ENCODE measurements at regions not wholly inside any gene's neighbourhood (a gene's known extent, or its start where the extent isn't known, plus 50 kb on each side); places are given as distances from the start of the nearest gene placed in this dataset.

DNA sequence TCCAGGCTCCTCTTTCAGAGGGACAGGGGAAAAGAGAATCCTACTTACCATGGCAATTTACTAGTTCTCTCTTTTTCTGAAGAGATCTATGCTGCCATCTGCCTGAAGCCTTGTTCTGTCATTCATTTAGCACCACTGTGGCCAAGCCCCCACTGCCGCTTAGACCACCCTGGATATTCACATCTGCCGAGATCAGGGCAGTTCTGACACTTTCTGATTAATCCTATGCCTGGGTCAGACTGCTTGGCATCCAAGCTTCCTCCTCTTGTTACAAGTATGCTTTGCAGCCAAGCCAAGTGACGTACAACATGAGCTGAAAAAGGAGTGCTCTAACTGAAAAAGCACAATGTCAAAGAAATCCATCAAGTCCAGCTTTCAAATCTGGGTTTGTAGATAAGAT is 332.6 kb downstream of the SUCLG1 start:
- Mint-ChIP-seq H3K9me3 (no peaks in the 10 kb centered on the region), H3K4me1 (ENCODE audit: low read depth) (no peaks in the 10 kb centered on the region), H3K27me3 (peaks cover 7% of the 10 kb centered on the region), H3K4me3 (no peak overlapping the region), H3K27ac (no peak overlapping the region), H3K36me3 (ENCODE audit: low read depth) (no peaks in the 10 kb centered on the region)
- H3K27ac ChIP-seq (ENCODE audit: low read depth in 1 of 2, low read length in 2 of 2): no peak overlapping the region
- intact Hi-C loops (cut with DNase I, micrococcal nuclease): no loop called here
- TF ChIP-seq, protein P1, sequence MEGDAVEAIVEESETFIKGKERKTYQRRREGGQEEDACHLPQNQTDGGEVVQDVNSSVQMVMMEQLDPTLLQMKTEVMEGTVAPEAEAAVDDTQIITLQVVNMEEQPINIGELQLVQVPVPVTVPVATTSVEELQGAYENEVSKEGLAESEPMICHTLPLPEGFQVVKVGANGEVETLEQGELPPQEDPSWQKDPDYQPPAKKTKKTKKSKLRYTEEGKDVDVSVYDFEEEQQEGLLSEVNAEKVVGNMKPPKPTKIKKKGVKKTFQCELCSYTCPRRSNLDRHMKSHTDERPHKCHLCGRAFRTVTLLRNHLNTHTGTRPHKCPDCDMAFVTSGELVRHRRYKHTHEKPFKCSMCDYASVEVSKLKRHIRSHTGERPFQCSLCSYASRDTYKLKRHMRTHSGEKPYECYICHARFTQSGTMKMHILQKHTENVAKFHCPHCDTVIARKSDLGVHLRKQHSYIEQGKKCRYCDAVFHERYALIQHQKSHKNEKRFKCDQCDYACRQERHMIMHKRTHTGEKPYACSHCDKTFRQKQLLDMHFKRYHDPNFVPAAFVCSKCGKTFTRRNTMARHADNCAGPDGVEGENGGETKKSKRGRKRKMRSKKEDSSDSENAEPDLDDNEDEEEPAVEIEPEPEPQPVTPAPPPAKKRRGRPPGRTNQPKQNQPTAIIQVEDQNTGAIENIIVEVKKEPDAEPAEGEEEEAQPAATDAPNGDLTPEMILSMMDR (IDR thresholded peaks at IDR 0.05): no peak
- no peaks in the 10 kb centered on the region for H3K4me1 ChIP-seq (ENCODE audit: insufficient read depth, low read length)
- H3K4me3 ChIP-seq (ENCODE audit: low read length): no peak overlapping the region
- ChIA-PET CTCF (no interaction called here), POLR2A (no interaction called here)
- ATAC-seq (ENCODE audit: poor library complexity) (no peak), DNase-seq (no peak)
- H3K36me3 ChIP-seq (ENCODE audit: insufficient read depth, low read length): no peaks in the 10 kb centered on the region
- no peaks in the 10 kb centered on the region for H3K9me3 ChIP-seq (ENCODE audit: control insufficient read depth in 1 of 2, insufficient read depth in 1 of 2, low read length in 2 of 2)
- H3K27me3 ChIP-seq (ENCODE audit: control insufficient read depth in 1 of 2, insufficient read depth in 2 of 2, low read length in 2 of 2): no peaks in the 10 kb centered on the region

DNA sequence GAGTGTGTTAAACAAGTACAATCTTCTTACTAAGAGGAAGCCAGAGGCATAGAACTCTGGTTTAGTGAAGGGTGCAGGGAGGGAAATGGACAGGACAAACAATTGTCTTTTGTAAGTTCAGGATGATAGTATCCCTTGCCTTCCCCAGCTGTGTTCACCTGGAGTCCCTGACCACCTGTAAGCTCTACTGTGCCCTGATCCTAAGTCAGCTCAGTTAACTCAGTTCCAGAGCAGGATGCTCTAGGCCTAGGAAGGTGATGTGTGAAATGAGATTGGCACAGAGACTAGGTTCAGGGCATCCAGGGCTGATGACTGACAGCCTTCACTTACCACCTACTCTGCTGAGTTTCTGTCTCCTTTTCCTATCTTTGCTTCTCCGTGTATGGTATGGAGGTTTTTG is 333.0 kb downstream of the SUCLG1 start:
- peaks cover 11% of the 10 kb centered on the region for H3K27me3 Mint-ChIP-seq
- Histone ChIP-seq H3K4me3 (ENCODE audit: low read length) (no peak overlapping the region), H3K27ac (ENCODE audit: low read depth in 1 of 2, low read length in 2 of 2) (no peak overlapping the region), H3K9me3 (ENCODE audit: control insufficient read depth in 1 of 2, insufficient read depth in 1 of 2, low read length in 2 of 2) (no peaks in the 10 kb centered on the region), H3K27me3 (ENCODE audit: control insufficient read depth in 1 of 2, insufficient read depth in 2 of 2, low read length in 2 of 2) (no peaks in the 10 kb centered on the region), H3K4me1 (ENCODE audit: insufficient read depth, low read length) (no peaks in the 10 kb centered on the region), H3K36me3 (ENCODE audit: insufficient read depth, low read length) (no peaks in the 10 kb centered on the region)
- DNase-seq (no peak), ATAC-seq (ENCODE audit: poor library complexity) (no peak)
- H3K36me3 Mint-ChIP-seq (ENCODE audit: low read depth): no peaks in the 10 kb centered on the region
- H3K4me1 Mint-ChIP-seq (ENCODE audit: low read depth): no peaks in the 10 kb centered on the region
- H3K9me3 Mint-ChIP-seq: no peaks in the 10 kb centered on the region
- intact Hi-C loops (cut with DNase I, micrococcal nuclease): no loop called here
- CTCF ChIA-PET: no interaction called here
- POLR2A ChIA-PET: no interaction called here
- no peak overlapping the region for H3K4me3 Mint-ChIP-seq
- TF ChIP-seq, protein P1 (IDR thresholded peaks at IDR 0.05): no peak
- H3K27ac Mint-ChIP-seq: no peak overlapping the region

DNA sequence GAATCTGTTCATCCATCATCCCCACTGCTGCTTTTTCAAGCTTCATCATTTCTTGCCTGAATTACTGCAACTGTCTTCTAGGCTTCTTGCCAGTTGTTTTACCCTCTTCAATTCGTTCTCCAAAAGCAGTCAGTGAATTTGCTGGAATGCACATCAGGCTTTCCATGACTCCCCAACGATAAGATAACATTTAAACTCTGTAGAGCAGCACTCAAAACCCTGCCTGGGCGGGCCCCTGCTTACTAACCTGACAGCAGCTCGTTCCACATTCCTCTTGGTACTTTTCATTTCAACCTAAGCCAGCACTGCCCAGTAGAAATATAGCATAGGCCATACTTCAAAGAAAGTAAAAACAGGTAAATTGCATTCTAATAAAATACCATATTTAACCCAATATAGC is 342.9 kb downstream of the SUCLG1 start:
- TF ChIP-seq, protein P1 (IDR thresholded peaks at IDR 0.05): no peak
- Histone ChIP-seq H3K36me3 (ENCODE audit: insufficient read depth, low read length) (no peaks in the 10 kb centered on the region), H3K4me1 (ENCODE audit: insufficient read depth, low read length) (no peaks in the 10 kb centered on the region), H3K9me3 (ENCODE audit: control insufficient read depth in 1 of 2, insufficient read depth in 1 of 2, low read length in 2 of 2) (peaks cover 0 to 5% of the 10 kb centered on the region in 2 experiments), H3K27ac (ENCODE audit: low read depth in 1 of 2, low read length in 2 of 2) (no peak overlapping the region), H3K4me3 (ENCODE audit: low read length) (no peak overlapping the region), H3K27me3 (ENCODE audit: control insufficient read depth in 1 of 2, insufficient read depth in 2 of 2, low read length in 2 of 2) (no peaks in the 10 kb centered on the region)
- ChIA-PET CTCF (no interaction called here), POLR2A (no interaction called here)
- H3K4me1 Mint-ChIP-seq (ENCODE audit: low read depth): no peaks in the 10 kb centered on the region
- H3K27me3 Mint-ChIP-seq: peaks cover 5% of the 10 kb centered on the region
- no peaks in the 10 kb centered on the region for H3K36me3 Mint-ChIP-seq (ENCODE audit: low read depth)
- no peak overlapping the region for H3K27ac Mint-ChIP-seq
- ATAC-seq (ENCODE audit: poor library complexity): no peak
- H3K4me3 Mint-ChIP-seq: no peak overlapping the region
- peaks cover 9% of the 10 kb centered on the region for H3K9me3 Mint-ChIP-seq
- intact Hi-C loops (cut with DNase I, micrococcal nuclease): no loop called here
- no peak for DNase-seq
